Astrocyte (in vitro differentiated cells and primary cell): ENCODE measurements at regions not wholly inside any gene's neighbourhood (a gene's known extent, or its start where the extent isn't known, plus 50 kb on each side); places are given as distances from the start of the nearest gene placed in this dataset.

ENCODE experiments used
- DNase-seq: peaks from one replicate; pipeline ENCODE4 v3.0.0-alpha.2; 2010; ENCODE audit warnings: low read depth
- FAIRE-seq: peaks from 2 replicates; lab custom pipeline; 2011; peaks lifted over from hg19 to GRCh38; lab: Jason Lieb, UNC
- H2AFZ ChIP-seq: 2 replicates; pipeline ENCODE4 v1.6.0; 2012; ENCODE audit warnings: low read depth, low read length, inconsistent platforms
- H3K27ac ChIP-seq: 2 replicates; pipeline ENCODE4 v1.5.1; 2011; ENCODE audit warnings: low read depth, low read length, inconsistent platforms
- H3K27me3 ChIP-seq: 2 replicates; pipeline ENCODE4 v1.6.0; 2011; ENCODE audit warnings: low read length, inconsistent platforms; ENCODE audit not compliant: insufficient read depth
- H3K36me3 ChIP-seq: 2 replicates; pipeline ENCODE4 v1.5.1; 2011; ENCODE audit warnings: low read length, inconsistent platforms; ENCODE audit not compliant: insufficient read depth
- H3K4me1 ChIP-seq: 2 replicates; pipeline ENCODE4 v1.5.1; 2011; ENCODE audit warnings: low read length, inconsistent platforms; ENCODE audit not compliant: insufficient read depth
- H3K4me2 ChIP-seq: 2 replicates; pipeline ENCODE4 v1.6.0; 2012; ENCODE audit warnings: low read length, inconsistent platforms
- H3K4me3 ChIP-seq: 2 replicates; pipeline ENCODE4 v1.5.1; 2011; ENCODE audit warnings: low read depth, mild to moderate bottlenecking, low read length, inconsistent platforms; ENCODE audit not compliant: insufficient read depth
- H3K79me2 ChIP-seq: 2 replicates; pipeline ENCODE4 v1.6.0; 2012; ENCODE audit warnings: mild to moderate bottlenecking, low read length, inconsistent platforms; ENCODE audit not compliant: insufficient read depth
- H3K9ac ChIP-seq: 2 replicates; pipeline ENCODE4 v1.6.0; 2012; ENCODE audit warnings: mild to moderate bottlenecking, low read length, inconsistent platforms
- H3K9me3 ChIP-seq: 2 replicates; pipeline ENCODE4 v1.5.1; 2012; ENCODE audit warnings: low read depth, mild to moderate bottlenecking, low read length, inconsistent platforms; ENCODE audit not compliant: insufficient read depth
- H4K20me1 ChIP-seq: 2 replicates; pipeline ENCODE4 v1.6.0; 2012; ENCODE audit warnings: low read length, inconsistent platforms; ENCODE audit not compliant: insufficient read depth
- H3K27ac Mint-ChIP-seq: one replicate; pipeline ENCODE4 v1.8.0; 2021; ENCODE audit warnings: mild to moderate bottlenecking, mixed read lengths; ENCODE audit not compliant: unreplicated experiment
- H3K27me3 Mint-ChIP-seq: one replicate; pipeline ENCODE4 v1.8.0; 2021; ENCODE audit warnings: low read depth, mixed read lengths; ENCODE audit not compliant: unreplicated experiment
- H3K36me3 Mint-ChIP-seq: one replicate; pipeline ENCODE4 v1.8.0; 2021; ENCODE audit warnings: low read depth, mixed read lengths; ENCODE audit not compliant: unreplicated experiment
- H3K4me1 Mint-ChIP-seq: one replicate; pipeline ENCODE4 v1.8.0; 2021; ENCODE audit warnings: low read depth, mixed read lengths; ENCODE audit not compliant: unreplicated experiment
- H3K4me3 Mint-ChIP-seq: one replicate; pipeline ENCODE4 v1.8.0; 2021; ENCODE audit warnings: mild to moderate bottlenecking, moderate library complexity, mixed read lengths; ENCODE audit not compliant: unreplicated experiment
- H3K9me3 Mint-ChIP-seq: one replicate; pipeline ENCODE4 v1.8.0; 2021; ENCODE audit warnings: mild to moderate bottlenecking, mixed read lengths; ENCODE audit not compliant: unreplicated experiment
- EZH2 ChIP-seq: IDR thresholded peaks from 2 replicates; pipeline ENCODE4 v1.6.1; 2012; ENCODE audit warnings: mild to moderate bottlenecking, low read length, inconsistent platforms; ENCODE audit not compliant: insufficient read depth
- TF ChIP-seq, protein P1 (sequence below): IDR thresholded peaks from 2 replicates; pipeline ENCODE4 v1.5.1; 2011; ENCODE audit warnings: low read depth, mild to moderate bottlenecking, inconsistent platforms, low read length, moderate library complexity; ENCODE audit not compliant: insufficient read depth

DNA sequence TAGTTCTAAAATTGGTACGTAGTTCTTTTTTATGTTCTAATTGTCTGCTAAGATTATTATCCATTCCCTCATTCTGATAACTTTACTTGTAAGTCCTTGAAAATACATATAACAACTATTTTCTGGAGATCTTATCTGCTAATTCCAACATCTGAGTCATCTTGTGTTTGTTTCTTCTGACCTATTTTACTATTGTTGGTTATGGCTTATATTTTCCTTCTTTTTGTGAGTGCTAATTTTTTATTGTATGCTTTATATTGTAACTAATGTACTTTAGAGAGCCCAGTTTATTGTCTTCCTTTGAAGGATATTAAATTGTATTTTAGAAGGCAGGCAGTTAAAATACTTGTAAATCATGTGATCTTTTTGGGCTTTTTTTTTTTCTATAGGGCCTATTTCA lies 149.3 kb upstream of the LRFN5 start:
- no peaks in the 10 kb centered on the region for H3K79me2 ChIP-seq
- H3K9ac ChIP-seq = no peak overlapping the region
- no peak overlapping the region for H3K27ac ChIP-seq
- no peaks in the 10 kb centered on the region for H3K27me3 ChIP-seq
- Mint-ChIP-seq H3K27ac (no peak overlapping the region), H3K9me3 (no peaks in the 10 kb centered on the region), H3K36me3 (no peaks in the 10 kb centered on the region), H3K27me3 (no peaks in the 10 kb centered on the region), H3K4me3 (no peak overlapping the region), H3K4me1 (peaks cover 4% of the 10 kb centered on the region)
- no peak overlapping the region for H2AFZ ChIP-seq
- no peak for TF ChIP-seq EZH2
- TF ChIP-seq, protein P1, sequence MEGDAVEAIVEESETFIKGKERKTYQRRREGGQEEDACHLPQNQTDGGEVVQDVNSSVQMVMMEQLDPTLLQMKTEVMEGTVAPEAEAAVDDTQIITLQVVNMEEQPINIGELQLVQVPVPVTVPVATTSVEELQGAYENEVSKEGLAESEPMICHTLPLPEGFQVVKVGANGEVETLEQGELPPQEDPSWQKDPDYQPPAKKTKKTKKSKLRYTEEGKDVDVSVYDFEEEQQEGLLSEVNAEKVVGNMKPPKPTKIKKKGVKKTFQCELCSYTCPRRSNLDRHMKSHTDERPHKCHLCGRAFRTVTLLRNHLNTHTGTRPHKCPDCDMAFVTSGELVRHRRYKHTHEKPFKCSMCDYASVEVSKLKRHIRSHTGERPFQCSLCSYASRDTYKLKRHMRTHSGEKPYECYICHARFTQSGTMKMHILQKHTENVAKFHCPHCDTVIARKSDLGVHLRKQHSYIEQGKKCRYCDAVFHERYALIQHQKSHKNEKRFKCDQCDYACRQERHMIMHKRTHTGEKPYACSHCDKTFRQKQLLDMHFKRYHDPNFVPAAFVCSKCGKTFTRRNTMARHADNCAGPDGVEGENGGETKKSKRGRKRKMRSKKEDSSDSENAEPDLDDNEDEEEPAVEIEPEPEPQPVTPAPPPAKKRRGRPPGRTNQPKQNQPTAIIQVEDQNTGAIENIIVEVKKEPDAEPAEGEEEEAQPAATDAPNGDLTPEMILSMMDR = no peak
- FAIRE-seq (no peak), DNase-seq (no peak)
- no peak overlapping the region for H3K4me3 ChIP-seq
- H3K4me1 ChIP-seq = no peaks in the 10 kb centered on the region
- H3K36me3 ChIP-seq = no peaks in the 10 kb centered on the region
- H4K20me1 ChIP-seq = no peaks in the 10 kb centered on the region
- H3K9me3 ChIP-seq = peaks cover 3% of the 10 kb centered on the region
- no peak overlapping the region for H3K4me2 ChIP-seq

- no peak overlapping the region for H3K4me3 ChIP-seq
- H3K27ac ChIP-seq = no peak overlapping the region
- Mint-ChIP-seq H3K9me3 (no peaks in the 10 kb centered on the region), H3K27ac (no peak overlapping the region), H3K27me3 (no peaks in the 10 kb centered on the region), H3K4me1 (no peaks in the 10 kb centered on the region), H3K4me3 (no peak overlapping the region), H3K36me3 (no peaks in the 10 kb centered on the region)
- H3K79me2 ChIP-seq = no peaks in the 10 kb centered on the region
- no peaks in the 10 kb centered on the region for H3K9me3 ChIP-seq
- H3K4me1 ChIP-seq = peaks cover 3% of the 10 kb centered on the region
- no peak overlapping the region for H3K9ac ChIP-seq
- TF ChIP-seq, protein P1 = no peak
- TF ChIP-seq EZH2 = no peak
- peak; percentile 0 for DNase-seq
- H3K4me2 ChIP-seq = no peak overlapping the region
- H3K27me3 ChIP-seq = no peaks in the 10 kb centered on the region
- no peak overlapping the region for H2AFZ ChIP-seq
- H3K36me3 ChIP-seq = no peaks in the 10 kb centered on the region
- H4K20me1 ChIP-seq = no peaks in the 10 kb centered on the region
- no peak for FAIRE-seq
Measured at GRCh38 chr14:41449066-41449465, 157.6 kb upstream of the LRFN5 start.

DNA sequence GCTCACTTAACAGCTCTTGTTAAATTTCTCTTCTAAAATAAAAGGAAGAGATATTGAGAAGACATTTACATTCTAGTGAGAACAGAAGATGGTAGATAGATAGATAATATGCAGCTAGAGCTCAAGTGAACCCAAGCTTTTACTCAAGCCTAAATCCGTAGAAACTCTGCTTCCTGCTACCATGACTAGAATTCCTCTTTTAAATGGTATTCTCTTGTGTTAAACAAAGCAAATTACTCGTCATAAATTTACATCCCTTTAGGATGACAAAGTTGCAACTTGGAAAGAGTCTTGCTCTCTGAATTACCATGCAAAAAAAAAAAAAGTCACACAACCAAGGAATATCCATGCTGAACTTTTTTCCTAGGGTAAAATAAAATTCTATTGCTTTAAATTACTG lies 160.7 kb upstream of the LRFN5 start:
- no peaks in the 10 kb centered on the region for H3K79me2 ChIP-seq
- H2AFZ ChIP-seq = no peak overlapping the region
- Mint-ChIP-seq H3K27ac (no peak overlapping the region), H3K36me3 (no peaks in the 10 kb centered on the region), H3K4me1 (no peaks in the 10 kb centered on the region), H3K9me3 (no peaks in the 10 kb centered on the region), H3K4me3 (no peak overlapping the region), H3K27me3 (no peaks in the 10 kb centered on the region)
- no peak overlapping the region for H3K9ac ChIP-seq
- H3K27ac ChIP-seq = no peak overlapping the region
- H3K4me2 ChIP-seq = no peak overlapping the region
- no peaks in the 10 kb centered on the region for H4K20me1 ChIP-seq
- H3K27me3 ChIP-seq = no peaks in the 10 kb centered on the region
- TF ChIP-seq, protein P1 = no peak
- no peak for TF ChIP-seq EZH2
- H3K36me3 ChIP-seq = no peaks in the 10 kb centered on the region
- H3K4me1 ChIP-seq = peaks cover 3% of the 10 kb centered on the region
- DNase-seq = no peak
- no peaks in the 10 kb centered on the region for H3K9me3 ChIP-seq
- no peak for FAIRE-seq
- H3K4me3 ChIP-seq = no peak overlapping the region
